ENCODE measurements at regions not wholly inside any gene's neighbourhood (a gene's known extent, or its start where the extent isn't known, plus 50 kb on each side); places are given as distances from the start of the nearest gene placed in this dataset.

GRCh38 chr4:164579270-164579942 lies 174.5 kb upstream of the SMIM31 start:
- Histone ChIP-seq H3F3A (ENCODE audit: insufficient read depth, low read length, poor library complexity, severe bottlenecking) (no peaks in the 10 kb centered on the region), H3K36me3 (ENCODE audit: insufficient read depth, low read length) (no peaks in the 10 kb centered on the region), H3K4me2 (ENCODE audit: low read length) (no peak overlapping the region), H3K4me3 (ENCODE audit: low read length) (no peak overlapping the region), H2AFZ (ENCODE audit: low read depth, low read length) (no peak overlapping the region), H3K9ac (ENCODE audit: low read length) (no peak overlapping the region), H3K27ac (ENCODE audit: low read length) (no peak overlapping the region), H4K20me1 (ENCODE audit: insufficient read depth) (no peaks in the 10 kb centered on the region), H3K9me2 (ENCODE audit: insufficient read depth, low read length) (no peaks in the 10 kb centered on the region), H3K9me3 (ENCODE audit: low read length) (no peaks in the 10 kb centered on the region), H3K79me2 (replicated peaks; ENCODE audit: insufficient read depth, low read length) (no peaks in the 10 kb centered on the region), H3K27me3 (ENCODE audit: insufficient read depth, low read depth, low read length) (no peaks in the 10 kb centered on the region)
- TF ChIP-seq TAF1 (IDR thresholded peaks at IDR 0.05; ENCODE audit: low read depth) = no peak
- TF ChIP-seq RAD21 (conservative IDR thresholded peaks at IDR 0.05) = no peak

GRCh38 chr4:164591666-164592065 lies 162.3 kb upstream of the SMIM31 start:
- TF ChIP-seq SMC3 (conservative IDR thresholded peaks at IDR 0.05; ENCODE audit: poor library complexity) (no peak), TAF1 (IDR thresholded peaks at IDR 0.05; ENCODE audit: low read depth) (no peak)
- H4K20me1 ChIP-seq (ENCODE audit: insufficient read depth) = no peaks in the 10 kb centered on the region
- no peaks in the 10 kb centered on the region for H3K27me3 ChIP-seq (ENCODE audit: insufficient read depth, low read depth, low read length)
- no peak overlapping the region for H3K4me2 ChIP-seq (ENCODE audit: low read length)
- no peaks in the 10 kb centered on the region for H3K36me3 ChIP-seq (ENCODE audit: insufficient read depth, low read length)
- no peak overlapping the region for H3K4me3 ChIP-seq (ENCODE audit: low read length)
- H2AFZ ChIP-seq (ENCODE audit: low read depth, low read length) = no peak overlapping the region
- no peaks in the 10 kb centered on the region for H3K79me2 ChIP-seq (replicated peaks; ENCODE audit: insufficient read depth, low read length)
- H3K9ac ChIP-seq (ENCODE audit: low read length) = no peak overlapping the region
- H3F3A ChIP-seq (ENCODE audit: insufficient read depth, low read length, poor library complexity, severe bottlenecking) = no peaks in the 10 kb centered on the region
- H3K27ac ChIP-seq (ENCODE audit: low read length) = no peak overlapping the region
- H3K9me3 ChIP-seq (ENCODE audit: low read length) = no peaks in the 10 kb centered on the region
- H3K9me2 ChIP-seq (ENCODE audit: insufficient read depth, low read length) = no peaks in the 10 kb centered on the region

- H3F3A ChIP-seq (ENCODE audit: insufficient read depth, low read length, poor library complexity, severe bottlenecking) = no peaks in the 10 kb centered on the region
- no peak overlapping the region for H2AFZ ChIP-seq (ENCODE audit: low read depth, low read length)
- no peaks in the 10 kb centered on the region for H3K79me2 ChIP-seq (replicated peaks; ENCODE audit: insufficient read depth, low read length)
- no peaks in the 10 kb centered on the region for H3K27me3 ChIP-seq (ENCODE audit: insufficient read depth, low read depth, low read length)
- H3K9ac ChIP-seq (ENCODE audit: low read length) = no peak overlapping the region
- H3K4me2 ChIP-seq (ENCODE audit: low read length) = no peak overlapping the region
- H4K20me1 ChIP-seq (ENCODE audit: insufficient read depth) = no peaks in the 10 kb centered on the region
- no peaks in the 10 kb centered on the region for H3K9me3 ChIP-seq (ENCODE audit: low read length)
- H3K4me3 ChIP-seq (ENCODE audit: low read length) = no peak overlapping the region
- H3K27ac ChIP-seq (ENCODE audit: low read length) = no peak overlapping the region
- no peak for TF ChIP-seq EZH2 (IDR thresholded peaks at IDR 0.05; ENCODE audit: borderline replicate concordance, insufficient read depth, low read length, poor library complexity, severe bottlenecking)
- TF ChIP-seq CTCF (IDR thresholded peaks at IDR 0.05; ENCODE audit: poor library complexity, severe bottlenecking) = no peak
- no peak for TF ChIP-seq REST (IDR thresholded peaks at IDR 0.05; ENCODE audit: borderline replicate concordance)
- no peak for TF ChIP-seq POLR2AphosphoS5 (IDR thresholded peaks at IDR 0.05)
- TF ChIP-seq MXI1 (conservative IDR thresholded peaks at IDR 0.05; ENCODE audit: poor library complexity, severe bottlenecking) = no peak
- TF ChIP-seq SMC3 (conservative IDR thresholded peaks at IDR 0.05; ENCODE audit: poor library complexity) = no peak
- TF ChIP-seq EP300 (conservative IDR thresholded peaks at IDR 0.05; ENCODE audit: poor library complexity, severe bottlenecking) = no peak
- no peak for TF ChIP-seq RAD21 (conservative IDR thresholded peaks at IDR 0.05)
- TF ChIP-seq TAF1 (IDR thresholded peaks at IDR 0.05; ENCODE audit: low read depth) = no peak
- H3K36me3 ChIP-seq (ENCODE audit: insufficient read depth, low read length) = no peaks in the 10 kb centered on the region
- no peaks in the 10 kb centered on the region for H3K9me2 ChIP-seq (ENCODE audit: insufficient read depth, low read length)
These were observed 158.2 kb upstream of the SMIM31 start for GRCh38 chr4:164595751-164596150.
